Neural crest cell (in vitro differentiated cells): ENCODE measurements at regions not wholly inside any gene's neighbourhood (a gene's known extent, or its start where the extent isn't known, plus 50 kb on each side); places are given as distances from the start of the nearest gene placed in this dataset.
A peak's percentile ranks its signal among the peaks of the same experiment; 100 is the strongest.

Experiments
- DNase-seq: peaks from one replicate; pipeline ENCODE4 v3.0.0; 2021; ENCODE audit warnings: low read depth, mixed read lengths, low spot score
- H3K27ac Mint-ChIP-seq: one replicate; pipeline ENCODE4 v1.8.0; 2021; ENCODE audit warnings: mild to moderate bottlenecking, mixed read lengths; ENCODE audit not compliant: unreplicated experiment
- H3K27me3 Mint-ChIP-seq: 2 replicates; pipeline ENCODE4 v1.8.0; 2021; ENCODE audit warnings: low read depth, mild to moderate bottlenecking, mixed read lengths
- H3K36me3 Mint-ChIP-seq: 2 replicates; pipeline ENCODE4 v1.8.0; 2021; ENCODE audit warnings: low read depth, mild to moderate bottlenecking, mixed read lengths
- H3K4me1 Mint-ChIP-seq: 2 replicates; pipeline ENCODE4 v1.8.0; 2021; ENCODE audit warnings: mixed read lengths
- H3K4me3 Mint-ChIP-seq: one replicate; pipeline ENCODE4 v1.8.0; 2021; ENCODE audit warnings: mild to moderate bottlenecking, mixed read lengths
- H3K9me3 Mint-ChIP-seq: 2 replicates; pipeline ENCODE4 v1.8.0; 2021; ENCODE audit warnings: mixed read lengths
- CTCF ChIP-seq: fragments of 200-600 bp; sonication (generic); conservative IDR thresholded peaks from 2 replicates; pipeline ENCODE4 v1.5.0; 2021; ENCODE audit warnings: antibody characterized with exemption, mild to moderate bottlenecking

GRCh38 chr5:88384886-88385285, 116.2 kb upstream of the TMEM161B start:
- H3K27ac Mint-ChIP-seq = no peak overlapping the region
- no peak for TF ChIP-seq CTCF
- no peak overlapping the region for H3K4me3 Mint-ChIP-seq
- peaks cover 14% of the 10 kb centered on the region for H3K9me3 Mint-ChIP-seq
- no peaks in the 10 kb centered on the region for H3K27me3 Mint-ChIP-seq
- H3K4me1 Mint-ChIP-seq = peaks cover 23% of the 10 kb centered on the region
- DNase-seq = no peak
- peaks cover 13% of the 10 kb centered on the region for H3K36me3 Mint-ChIP-seq

- Mint-ChIP-seq H3K36me3 (peaks cover 20% of the 10 kb centered on the region), H3K27me3 (no peaks in the 10 kb centered on the region), H3K4me1 (peaks cover 7% of the 10 kb centered on the region), H3K27ac (peak overlapping the region; percentile 30), H3K9me3 (peaks cover 18% of the 10 kb centered on the region), H3K4me3 (no peak overlapping the region)
- TF ChIP-seq CTCF = no peak
- no peak for DNase-seq
Observed at GRCh38 chr5:88380332-88380731, 111.7 kb upstream of the TMEM161B start.

- peaks cover 16% of the 10 kb centered on the region for H3K9me3 Mint-ChIP-seq
- no peak for DNase-seq
- no peaks in the 10 kb centered on the region for H3K27me3 Mint-ChIP-seq
- H3K4me1 Mint-ChIP-seq = peaks cover 7% of the 10 kb centered on the region
- no peak overlapping the region for H3K27ac Mint-ChIP-seq
- H3K36me3 Mint-ChIP-seq = peaks cover 12% of the 10 kb centered on the region
- TF ChIP-seq CTCF = no peak
- no peak overlapping the region for H3K4me3 Mint-ChIP-seq
Observed at GRCh38 chr5:88377705-88378656, 109.3 kb upstream of the TMEM161B start.

GRCh38 chr5:88377240-88377639, 108.6 kb upstream of the TMEM161B start:
- DNase-seq = no peak
- Mint-ChIP-seq H3K36me3 (peaks cover 12% of the 10 kb centered on the region), H3K27ac (no peak overlapping the region), H3K4me1 (peaks cover 7% of the 10 kb centered on the region), H3K4me3 (no peak overlapping the region), H3K27me3 (no peaks in the 10 kb centered on the region), H3K9me3 (peaks cover 16% of the 10 kb centered on the region)
- no peak for TF ChIP-seq CTCF

- Mint-ChIP-seq H3K27me3 (no peaks in the 10 kb centered on the region), H3K4me3 (no peak overlapping the region), H3K27ac (no peak overlapping the region), H3K4me1 (peaks cover 7% of the 10 kb centered on the region), H3K9me3 (peaks cover 10% of the 10 kb centered on the region), H3K36me3 (peaks cover 10% of the 10 kb centered on the region)
- no peak for DNase-seq
- TF ChIP-seq CTCF = no peak
Observed at GRCh38 chr5:88376728-88377127, 108.1 kb upstream of the TMEM161B start.
